K562 (cell line): ENCODE measurements at regions not wholly inside any gene's neighbourhood (a gene's known extent, or its start where the extent isn't known, plus 50 kb on each side); places are given as distances from the start of the nearest gene placed in this dataset. TPM values are rescaled to one million over a fixed set of nuclear protein-coding genes. Genes with fewer than 3 reads are reported as not detected.

Source experiments
- HCFC1 ChIP-seq: IDR thresholded peaks from 2 replicates; pipeline ENCODE4 v1.6.1; 2012; ENCODE audit warnings: low read depth, low read length, improper control_type of control experiment
- ZBTB1 ChIP-seq: sonication (generic); formaldehyde crosslinking; IDR thresholded peaks from 2 replicates; pipeline ENCODE4 v1.8.1; 2023; ENCODE audit warnings: missing genetic modification reagents, low read depth, mild to moderate bottlenecking, borderline replicate concordance
- microRNA-seq: library from miRNA; unstranded; fragments of <30 nt; microRNA quantifications from one replicate; pipeline ENCODE4, GENCODE V29; 2018; ENCODE audit warnings: borderline microRNAs expressed
- small RNA-seq: library from RNA; depleted of rRNA; stranded (forward); fragments of <200 nt; gene quantifications from one replicate; pipeline ENCODE3, GENCODE V24; 2014
- TF ChIP-seq, protein P1 (sequence below): fragments of 250-450 bp; sonication (Bioruptor Pico); IDR thresholded peaks from 2 replicates; pipeline ENCODE4 v1.5.1; 2021; ENCODE audit warnings: mild to moderate bottlenecking

DNA sequence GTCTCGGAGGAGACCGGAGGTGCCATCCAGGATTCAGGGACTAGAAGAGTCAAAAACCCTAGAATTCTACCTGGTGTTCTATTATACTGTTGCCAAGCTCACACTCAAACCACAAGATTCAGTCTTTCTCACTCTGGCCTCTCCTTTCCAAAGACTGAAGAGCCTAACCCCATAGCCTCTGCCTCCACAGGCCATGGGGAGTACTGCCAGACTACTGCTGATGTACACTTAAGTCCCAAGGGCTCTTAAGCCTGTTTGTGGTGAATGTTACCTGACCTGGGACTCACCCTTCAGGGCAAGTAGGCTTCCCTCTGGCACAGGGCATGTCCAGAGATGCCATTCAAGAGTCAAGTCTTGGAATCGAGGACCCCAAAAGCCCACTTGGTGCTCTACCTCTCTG, 58.9 kb upstream of the IRS4 start (continued):
- TF ChIP-seq, protein P1, sequence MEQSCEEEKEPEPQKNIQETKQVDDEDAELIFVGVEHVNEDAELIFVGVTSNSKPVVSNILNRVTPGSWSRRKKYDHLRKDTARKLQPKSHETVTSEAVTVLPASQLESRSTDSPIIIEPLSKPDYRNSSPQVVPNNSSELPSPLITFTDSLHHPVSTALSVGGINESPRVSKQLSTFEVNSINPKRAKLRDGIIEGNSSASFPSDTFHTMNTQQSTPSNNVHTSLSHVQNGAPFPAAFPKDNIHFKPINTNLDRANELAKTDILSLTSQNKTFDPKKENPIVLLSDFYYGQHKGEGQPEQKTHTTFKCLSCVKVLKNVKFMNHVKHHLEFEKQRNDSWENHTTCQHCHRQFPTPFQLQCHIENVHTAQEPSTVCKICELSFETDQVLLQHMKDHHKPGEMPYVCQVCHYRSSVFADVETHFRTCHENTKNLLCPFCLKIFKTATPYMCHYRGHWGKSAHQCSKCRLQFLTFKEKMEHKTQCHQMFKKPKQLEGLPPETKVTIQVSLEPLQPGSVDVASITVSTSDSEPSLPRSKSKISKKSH (CRISPR knock-in tag): no peak
- TF ChIP-seq HCFC1 (no peak), ZBTB1 (no peak)
- TF ChIP-seq, all 486 proteins: peak for 0

Small RNA genes lying in the stretch of these regions (microRNA-seq; reads per million reads assigned to microRNA genes)
- 0.27 reads per million for gene MIR6087

Small RNA genes lying in the stretch of these regions (small RNA-seq; reads per million reads assigned to genes)
- gene MIR6087 (not detected), gene RNU6-309P (not detected)
